SK-N-DZ (cell line): ENCODE measurements at regions not wholly inside any gene's neighbourhood (a gene's known extent, or its start where the extent isn't known, plus 50 kb on each side); places are given as distances from the start of the nearest gene placed in this dataset.
"Not testable (repeated sequence)": the region's sequence is repeated elsewhere in the genome, so short reads cannot be mapped to it uniquely, and the experiment has no call there.

Source experiments
- DNase-seq: peaks from one replicate; pipeline ENCODE4 v3.0.0-alpha.2; 2015; ENCODE audit warnings: low spot score

DNA sequence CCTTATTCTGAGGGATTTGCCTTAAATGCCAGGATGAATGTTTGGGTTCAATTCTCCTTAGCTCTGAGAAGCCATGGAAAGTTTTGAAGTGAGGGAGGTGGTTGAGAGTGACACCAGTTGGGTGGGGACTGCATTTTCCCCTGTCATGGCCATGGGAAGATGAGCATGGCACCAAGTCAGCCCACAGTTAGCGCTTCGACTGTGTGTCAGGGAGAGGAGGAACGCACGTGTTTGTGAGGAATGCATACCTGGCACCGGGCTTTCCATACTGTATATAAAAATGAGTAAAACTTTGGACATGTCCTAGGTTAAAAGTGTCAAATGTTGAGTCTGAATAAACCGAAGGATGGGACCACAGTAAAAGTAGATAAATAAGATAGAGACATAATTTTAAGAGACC lies 187.5 kb upstream of the KL start:
- no peak for DNase-seq

DNA sequence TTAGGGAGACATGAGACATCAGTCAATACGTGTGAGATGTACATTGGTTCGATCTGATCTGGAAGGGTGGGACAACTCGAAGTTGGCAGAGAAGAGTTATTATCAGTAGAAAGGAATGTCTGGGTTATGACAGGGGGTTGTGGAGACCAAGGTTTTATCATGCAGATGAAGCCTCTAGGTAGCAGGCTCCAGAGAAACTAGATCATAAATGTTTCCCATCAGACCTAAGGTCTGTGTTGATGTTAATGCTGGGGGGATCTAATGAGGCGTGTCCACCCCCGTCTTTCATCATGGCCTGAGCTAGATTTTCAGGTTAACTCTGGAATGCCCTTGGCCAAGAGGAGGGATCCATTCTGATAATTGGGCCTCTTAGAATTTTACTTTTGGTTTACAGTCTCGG lies 187.0 kb upstream of the KL start:
- DNase-seq, result no peak

DNA sequence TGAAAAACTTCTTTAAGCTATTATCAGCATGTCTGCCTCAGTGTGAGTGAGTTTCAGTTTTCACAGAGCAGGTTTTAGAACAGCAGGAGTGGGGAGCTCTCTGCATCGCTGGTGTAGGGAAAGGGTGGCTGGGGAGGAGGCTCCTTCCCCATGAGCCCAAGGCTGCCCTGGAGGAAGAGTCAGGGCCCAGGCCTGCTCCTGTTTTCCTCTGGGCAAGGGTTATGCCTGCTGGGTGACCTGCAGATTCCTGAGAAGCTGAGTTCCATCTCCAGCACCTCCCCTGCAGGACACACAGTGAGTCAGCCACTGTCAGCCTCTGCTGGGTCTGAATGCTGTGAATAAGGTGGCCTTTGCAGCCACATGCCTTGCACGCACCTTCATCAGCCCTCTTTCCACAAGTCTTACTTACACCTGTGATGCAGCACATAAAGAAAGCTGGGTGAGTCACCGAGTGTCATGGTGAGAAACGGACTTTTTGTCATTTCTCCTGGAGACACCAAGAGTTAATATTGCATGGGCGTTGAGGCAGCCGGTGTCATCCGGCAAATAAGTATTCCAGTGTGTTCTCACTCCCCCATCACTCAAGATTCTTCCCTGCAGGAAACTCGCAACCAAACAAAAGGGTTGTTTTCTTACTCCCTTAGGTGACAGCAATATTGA lies 186.4 kb upstream of the KL start:
- DNase-seq, result no peak

DNA sequence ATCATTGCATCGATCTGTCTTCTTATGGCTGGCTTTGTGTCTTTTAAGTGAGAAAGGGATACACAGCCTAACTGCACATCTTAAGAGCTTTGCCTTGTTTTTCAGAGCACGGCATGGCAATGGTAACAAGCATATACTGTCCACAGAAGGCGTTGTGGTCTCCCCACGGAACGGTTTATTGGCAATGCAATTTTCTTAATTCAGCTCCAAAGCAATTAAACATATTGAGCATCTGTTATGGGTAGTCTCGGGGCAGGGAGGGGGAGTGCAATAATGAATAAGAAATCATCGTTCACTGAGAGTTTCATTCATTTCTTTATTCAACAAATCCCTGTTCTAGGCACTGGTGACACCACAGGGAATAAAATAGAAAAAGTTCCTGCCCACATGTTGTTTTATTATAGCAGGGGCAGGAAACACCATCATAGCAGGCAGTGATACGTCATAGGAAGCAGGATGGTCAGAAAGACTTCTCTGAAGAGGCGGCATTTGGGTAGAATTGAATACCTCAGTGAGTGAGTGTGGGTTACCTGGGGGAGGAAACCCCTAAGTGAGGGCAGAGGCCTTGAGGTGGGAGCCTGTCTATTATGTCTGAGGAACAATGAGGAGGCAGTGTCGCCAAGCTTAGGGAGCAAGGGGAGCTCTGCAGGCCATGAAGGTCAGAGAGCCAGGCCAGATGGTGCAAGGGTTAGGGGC lies 185.7 kb upstream of the KL start:
- no peak for DNase-seq

DNA sequence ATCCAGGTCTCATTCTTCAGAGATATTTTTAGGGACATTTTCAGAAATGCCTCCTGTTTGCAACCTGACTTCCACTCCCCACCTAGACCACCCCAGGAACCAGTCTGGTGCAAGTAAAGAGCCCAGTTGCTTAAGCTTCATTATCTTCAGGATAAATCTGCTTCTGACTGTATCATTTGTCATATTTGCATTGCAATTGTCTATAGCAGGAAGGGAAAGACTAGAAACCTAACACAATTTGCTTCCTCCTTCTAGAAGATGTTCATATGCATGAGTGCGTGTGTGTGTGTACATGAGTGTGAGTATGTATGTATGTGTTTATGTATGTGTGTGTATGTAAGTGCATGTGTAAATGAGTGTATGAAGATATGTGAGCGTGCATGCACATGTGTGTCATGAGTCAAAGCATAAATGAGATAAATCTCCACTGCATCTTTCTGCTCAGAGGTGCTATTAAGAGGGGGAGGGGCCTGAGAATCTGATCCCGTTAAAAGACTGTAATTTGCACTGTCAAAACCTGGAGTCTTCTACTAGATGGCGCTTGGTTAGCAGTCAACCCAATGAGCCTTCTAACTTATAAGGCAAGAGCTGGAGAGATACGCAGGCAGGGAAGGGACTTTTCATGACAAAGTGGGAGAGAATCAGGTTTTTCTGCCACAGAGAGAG lies 178.8 kb upstream of the KL start:
- no peak for DNase-seq

DNA sequence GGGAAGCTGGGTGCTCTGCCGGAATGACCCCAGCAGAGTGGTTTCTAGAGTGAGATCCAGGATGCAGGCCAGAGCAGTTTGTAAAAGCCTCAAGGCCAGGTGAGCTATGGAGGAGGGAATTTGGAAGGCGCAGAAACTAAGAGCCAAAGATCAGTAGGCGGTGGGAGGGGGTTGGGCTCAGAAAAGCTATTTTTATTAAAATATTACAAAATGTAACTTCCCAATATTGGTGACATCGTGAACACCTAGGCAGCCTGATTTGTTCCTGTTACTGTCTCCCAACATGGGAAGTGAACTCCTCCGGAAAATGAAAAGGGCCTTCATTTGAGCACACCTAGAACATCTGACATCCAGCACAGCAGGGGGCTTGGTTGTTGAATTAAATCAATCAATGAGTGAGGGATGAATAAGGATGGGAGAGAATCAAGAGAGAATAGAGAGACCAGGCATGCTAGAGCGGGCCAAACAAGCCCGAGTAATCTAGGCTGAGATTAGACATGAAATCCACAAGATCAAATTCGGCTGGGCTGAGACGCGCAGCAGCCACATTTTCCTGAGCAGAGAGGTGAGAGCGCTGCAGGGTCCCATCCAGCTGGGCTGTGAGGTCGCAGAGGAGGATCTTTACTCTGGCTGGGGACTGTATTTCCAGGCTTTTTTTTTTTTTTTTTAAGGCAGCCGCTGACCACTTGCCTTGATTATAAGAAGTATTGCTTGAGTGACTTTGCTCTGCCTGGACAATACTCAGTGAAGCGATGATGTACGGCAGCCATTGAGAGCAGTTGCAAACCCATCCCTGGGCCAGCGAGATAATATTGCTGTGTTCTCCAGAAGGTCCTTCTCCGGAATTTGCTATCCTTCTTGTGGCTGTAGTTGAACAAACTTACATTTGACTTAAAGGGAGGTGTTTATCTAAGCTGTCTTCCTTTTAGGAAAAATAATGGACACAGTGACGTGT lies 178.0 kb upstream of the KL start:
- DNase-seq, result no peak

DNA sequence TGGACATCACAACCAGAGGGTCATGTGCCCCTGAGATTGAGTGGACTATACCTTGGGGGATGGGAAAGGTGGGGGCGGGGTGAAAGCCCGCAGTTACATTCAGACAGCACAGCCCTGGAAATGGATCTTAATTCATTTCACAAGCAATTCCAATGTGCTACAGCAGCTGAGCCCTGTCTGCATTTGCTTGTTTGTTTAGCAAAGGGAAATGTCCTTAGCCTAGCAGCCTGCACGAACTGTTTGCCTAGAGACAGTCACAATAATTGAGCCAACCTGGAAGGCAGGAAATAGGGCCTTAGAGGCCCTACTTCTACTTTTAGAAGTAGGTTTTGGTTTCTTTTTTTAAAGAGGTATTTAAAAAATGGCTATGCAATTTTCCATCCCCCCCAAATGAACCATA lies 177.3 kb upstream of the KL start:
- no peak for DNase-seq

DNA sequence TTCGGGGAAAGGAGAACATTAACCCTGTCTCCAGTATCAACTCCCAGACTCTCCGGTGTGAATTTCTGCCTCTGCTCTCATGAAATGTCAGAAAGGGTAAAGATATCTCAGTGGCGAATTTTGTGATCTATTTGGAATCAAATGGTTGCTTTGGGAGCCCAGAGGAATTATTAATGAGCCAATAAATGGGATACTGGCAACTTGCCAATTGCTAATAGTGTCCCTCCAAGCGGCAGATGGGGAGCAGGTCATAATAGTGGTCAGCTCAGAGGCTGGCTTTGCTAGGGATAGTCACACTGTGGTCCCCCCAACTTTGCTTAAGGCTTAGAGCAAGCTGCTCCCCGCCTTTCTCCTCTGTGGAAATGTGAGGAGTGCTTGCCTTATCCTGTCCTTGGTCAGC lies 176.1 kb upstream of the KL start:
- DNase-seq, result no peak

DNA sequence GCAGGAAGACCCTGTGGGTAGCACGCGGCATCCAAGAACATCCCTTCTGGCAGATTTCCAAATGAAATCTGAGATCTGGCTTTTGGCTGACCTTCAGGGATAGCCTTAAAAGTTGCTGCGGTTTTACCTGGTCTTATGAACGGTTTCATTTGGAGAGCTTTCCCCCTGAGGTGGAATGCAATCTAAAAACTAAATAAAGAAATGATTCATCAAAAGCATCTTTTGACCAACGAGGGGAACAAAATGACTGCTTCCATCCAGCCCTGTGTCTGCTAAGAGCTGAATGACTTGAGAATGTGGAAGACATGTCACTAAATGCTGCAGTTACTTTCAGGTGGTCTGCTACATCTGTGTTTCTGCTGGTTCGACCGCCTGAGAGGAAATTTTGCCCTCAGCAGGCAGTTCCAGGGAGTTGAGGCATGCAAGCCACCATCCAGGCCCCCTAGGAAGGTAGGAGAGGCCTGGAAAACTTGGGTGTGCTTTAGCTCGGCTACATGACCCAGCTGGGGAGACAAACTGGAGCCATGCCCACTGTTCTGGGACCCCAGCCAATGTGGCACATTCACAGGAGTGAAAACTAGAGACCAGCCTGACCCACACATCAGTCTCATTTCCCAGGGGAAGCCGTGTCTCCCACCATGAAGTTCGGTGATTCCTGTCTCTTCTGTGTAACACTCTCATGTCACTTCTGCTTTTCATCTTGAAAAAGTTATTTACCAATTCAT lies 175.1 kb upstream of the KL start:
- DNase-seq, result no peak

DNA sequence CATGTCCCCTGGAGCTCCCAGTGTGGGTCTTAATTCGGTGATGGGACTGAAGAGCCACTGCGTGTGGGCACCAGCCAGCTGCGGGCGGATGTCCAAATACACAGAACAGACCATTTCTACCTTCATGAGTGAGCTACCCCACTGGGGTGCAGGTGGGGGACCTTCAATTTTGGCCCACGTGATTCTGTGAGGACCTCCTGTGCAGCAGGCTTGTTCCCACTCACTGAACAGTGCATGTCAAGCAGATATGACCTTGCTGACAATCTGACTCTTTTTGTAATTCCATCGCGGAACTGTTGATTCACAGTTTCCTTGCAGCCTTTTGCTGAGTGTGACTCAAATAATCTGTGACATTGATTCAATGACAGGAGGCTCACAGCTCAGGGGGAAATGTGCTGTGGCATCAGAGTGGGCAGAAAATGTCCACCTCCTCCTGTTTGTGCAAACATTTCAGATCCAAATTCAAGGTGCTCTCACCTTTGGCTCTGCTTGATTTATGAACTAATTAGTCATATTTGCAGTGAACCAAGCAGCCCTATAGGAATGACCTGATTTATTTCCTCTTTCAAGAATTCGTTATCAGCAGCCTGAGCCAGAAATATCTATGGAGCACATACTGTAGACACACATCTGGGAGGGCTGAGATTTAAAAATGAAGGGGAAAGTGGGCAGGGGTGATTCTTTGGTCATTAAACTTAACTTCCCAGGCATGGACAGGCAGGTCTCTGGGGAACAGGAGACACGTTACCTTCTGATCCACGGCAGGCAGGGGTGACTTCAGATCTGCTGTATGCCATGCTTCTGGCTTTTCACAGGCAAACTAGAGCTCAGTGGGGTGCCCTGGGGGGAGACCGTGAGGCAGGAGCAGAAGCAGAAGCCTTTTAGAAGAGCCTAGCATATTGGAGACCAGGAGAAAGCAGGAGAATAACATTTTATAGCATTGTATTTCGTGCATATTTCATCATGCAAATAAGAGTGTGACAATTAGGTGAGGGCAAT lies 170.0 kb upstream of the KL start:
- no peak for DNase-seq

DNA sequence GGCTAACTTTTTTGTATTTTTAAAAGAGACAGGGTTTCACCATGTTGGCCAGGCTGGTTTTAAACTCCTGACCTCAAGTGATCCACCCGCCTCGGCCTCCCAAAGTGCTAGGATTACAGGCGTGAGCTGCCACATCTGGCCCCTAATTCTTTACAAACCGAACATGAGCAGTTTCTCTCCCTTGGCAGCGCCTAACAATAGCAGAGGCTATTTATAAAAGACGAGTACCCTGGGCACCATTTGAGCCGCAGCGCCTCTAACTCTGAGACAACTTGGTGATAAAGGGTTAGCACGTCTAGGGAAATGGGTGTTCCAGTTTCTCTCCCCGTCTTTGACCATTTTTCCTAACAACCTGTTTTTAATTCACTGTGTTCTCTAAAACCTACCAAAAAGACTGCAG lies 168.2 kb upstream of the KL start:
- DNase-seq, result not testable (repeated sequence)

DNA sequence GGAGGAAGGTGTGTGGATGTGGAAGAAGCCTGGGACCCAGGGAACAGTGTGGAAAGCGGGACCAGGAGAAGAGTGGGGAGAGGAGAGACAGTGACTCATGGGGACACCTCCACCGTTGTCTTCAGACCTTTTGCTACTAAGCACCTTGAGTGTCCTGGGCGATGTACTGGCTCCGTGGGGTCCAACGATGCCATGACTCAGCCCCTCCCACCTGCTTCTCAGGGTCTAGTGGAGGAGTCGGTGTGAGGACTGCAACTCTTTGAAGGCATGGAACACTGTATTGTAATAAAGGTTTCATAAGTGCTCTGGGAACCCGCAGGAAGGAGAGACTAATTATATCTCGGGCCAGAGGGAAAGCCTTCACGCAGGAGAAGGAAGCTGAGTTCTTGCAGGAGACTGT lies 166.9 kb upstream of the KL start:
- DNase-seq, result no peak

DNA sequence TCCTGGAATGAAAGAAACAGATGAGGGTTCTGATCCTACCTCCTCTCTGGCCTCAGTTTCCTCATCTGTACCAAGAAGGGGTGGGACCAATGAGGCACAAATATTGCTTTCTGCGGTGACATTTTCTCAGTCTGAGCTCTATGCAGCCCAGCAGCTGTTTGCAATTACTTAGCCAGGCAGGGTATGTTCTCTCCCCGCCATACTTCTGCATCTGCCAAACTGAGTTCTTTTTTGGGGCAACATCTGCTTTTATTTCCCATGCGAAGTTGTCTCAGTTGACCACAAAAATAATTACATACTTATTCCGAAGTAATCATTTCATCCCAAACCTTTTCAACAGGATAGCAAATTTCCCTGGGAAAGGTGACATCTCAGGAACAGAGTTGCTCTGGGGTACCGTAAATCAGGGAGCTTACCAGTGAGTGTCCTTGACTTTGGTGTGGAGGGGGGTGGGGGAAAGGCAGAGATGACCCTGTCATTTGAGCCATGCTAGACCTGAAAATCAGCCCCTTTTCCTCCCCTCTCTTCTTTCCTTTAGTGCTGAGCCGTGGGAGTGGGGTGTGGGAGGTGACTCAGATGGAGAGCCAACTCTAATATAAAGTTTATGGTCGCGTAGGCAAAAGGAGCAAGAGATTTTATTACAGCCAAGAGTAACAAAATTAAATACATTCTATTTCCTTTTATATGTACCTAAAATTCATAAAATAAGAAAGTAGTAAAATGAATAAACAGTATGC lies 165.7 kb upstream of the KL start:
- DNase-seq, result no peak

DNA sequence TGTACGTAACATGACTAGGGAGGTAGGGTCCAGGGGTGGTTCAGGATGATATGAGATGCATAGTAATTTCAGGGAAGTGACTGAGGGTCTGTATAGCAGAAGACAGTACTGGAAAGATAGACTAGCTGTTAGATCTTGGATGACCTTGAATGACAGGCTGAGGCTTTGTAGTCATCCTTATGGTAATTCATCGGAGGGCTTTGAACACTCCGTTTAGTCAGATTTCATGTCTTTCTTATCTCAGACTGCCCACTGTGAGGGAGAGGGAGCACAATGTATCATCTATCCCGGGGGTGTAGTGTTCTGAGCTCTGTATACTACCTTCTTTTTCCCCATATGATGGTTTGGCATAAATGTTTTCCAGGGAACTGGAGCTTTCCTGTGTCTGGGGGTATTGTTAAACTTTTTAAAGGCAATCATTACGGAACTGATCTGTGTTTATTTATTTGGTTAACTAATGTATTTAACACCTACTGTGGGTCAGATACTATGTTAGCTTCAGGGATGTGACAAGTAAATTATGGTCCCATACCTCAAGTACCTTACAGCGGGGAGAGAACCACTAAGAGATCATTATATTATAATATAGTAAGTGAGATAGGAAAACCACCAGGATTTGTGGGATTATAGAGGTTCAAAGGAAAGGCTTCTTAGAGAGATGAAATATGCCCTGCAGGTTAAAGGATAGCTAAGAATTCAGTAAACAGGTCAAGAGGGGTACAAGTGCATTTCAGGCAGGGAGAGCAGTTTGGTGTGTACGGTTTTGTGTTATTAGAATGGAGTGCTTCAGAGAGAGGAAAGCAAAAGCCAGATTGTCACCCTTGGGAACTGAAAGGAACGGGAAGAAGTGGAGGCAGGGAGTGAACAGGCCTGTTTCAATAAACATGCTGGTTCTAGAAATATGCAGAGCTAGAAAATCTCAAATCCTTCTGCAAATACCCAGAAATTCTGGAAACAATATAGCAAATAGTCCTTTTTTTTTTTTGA lies 164.8 kb upstream of the KL start:
- no peak for DNase-seq

DNA sequence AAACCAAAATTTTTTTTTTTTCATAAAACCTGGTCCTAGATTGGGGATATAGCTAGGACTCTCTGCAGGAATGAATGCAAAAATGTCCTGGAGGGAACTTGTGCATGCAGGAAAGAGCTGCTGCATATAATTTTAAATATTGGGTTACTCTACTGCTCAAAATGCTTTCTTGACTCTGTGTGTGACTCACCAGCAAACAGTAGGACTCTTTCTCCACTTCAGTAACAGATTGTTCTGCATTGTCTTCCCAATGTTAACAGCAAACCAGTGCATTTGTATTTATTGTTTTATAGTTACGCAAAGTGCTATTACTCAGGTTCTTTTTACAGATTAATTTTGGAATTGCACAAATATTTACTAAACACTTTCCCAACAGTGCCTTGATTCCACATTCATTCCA lies 163.7 kb upstream of the KL start:
- no peak for DNase-seq

DNA sequence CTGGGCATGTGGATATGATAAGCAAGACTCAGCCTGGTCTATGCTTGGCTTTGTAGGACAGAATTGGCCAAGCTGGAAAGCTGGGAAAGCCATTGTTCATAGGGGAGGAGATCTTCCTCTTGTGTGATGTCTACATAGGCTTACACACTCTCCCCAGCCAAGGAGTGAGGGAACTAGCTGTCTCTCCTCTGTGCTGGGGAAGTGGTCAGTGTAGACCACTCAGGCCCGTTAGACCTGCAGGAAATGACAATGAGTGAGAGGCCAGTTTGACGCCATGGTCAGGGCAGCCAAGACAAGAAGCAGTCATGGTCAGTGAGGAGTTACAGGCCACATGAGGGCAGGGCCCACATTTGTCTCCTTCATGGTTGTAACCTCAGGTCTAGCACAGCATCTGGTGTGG lies 159.1 kb upstream of the KL start:
- DNase-seq, result no peak

DNA sequence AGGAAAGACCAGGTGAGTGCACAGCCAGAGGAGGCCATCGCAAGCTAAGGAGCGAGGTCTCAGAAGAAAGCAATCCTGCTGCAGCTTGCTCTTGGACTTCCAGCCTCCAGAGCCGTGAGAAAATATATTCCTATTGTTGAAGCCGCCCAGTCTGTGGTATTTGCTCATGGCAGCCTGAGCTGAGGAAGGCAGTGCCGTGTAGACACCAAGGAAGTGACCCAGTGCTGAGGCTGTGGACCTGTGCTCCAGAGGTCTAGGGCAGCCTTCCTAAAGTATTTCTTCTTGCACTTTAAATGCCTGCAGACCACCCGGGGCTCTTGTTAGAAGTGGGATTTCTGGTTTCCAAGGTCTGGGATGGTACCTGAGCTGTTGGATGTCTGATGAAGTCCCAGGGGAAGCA lies 158.5 kb upstream of the KL start:
- no peak for DNase-seq

DNA sequence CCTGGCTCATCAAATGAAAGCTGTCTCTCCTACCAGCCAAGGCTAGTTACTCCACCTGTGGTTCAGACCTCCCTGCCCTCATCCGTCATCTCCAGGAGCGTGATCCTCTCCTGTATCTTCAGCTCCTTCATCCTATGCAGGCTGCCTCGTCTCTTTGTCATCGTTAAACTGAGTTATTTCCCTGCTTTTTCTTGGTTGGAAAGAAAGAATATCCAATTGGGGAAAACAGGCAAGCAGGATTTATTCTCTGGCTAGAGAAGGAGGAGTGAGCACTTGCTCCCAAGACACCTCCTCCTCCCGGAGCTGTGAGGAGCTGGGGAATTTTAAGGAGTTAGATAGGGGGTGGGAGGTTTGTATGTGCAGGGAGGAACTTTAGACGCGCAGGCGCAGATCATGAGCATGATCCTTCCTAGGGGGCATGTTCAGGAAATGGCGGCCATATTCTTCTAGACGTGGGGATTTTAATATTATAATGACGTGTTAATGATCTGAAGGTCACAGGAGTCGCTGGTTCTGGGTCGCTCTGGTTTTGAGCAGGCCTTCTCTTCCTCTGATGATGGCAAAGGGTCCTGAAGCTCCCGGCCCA lies 156.4 kb upstream of the KL start:
- no peak for DNase-seq
